WTC11 (cell line): ENCODE measurements at regions not wholly inside any gene's neighbourhood (a gene's known extent, or its start where the extent isn't known, plus 50 kb on each side); places are given as distances from the start of the nearest gene placed in this dataset.

Experiments
- ATF2 ChIP-seq: sonication (generic); formaldehyde crosslinking; IDR thresholded peaks from 2 replicates; pipeline ENCODE4 v1.8.1; 2022; ENCODE audit warnings: low read depth, missing genetic modification reagents, borderline replicate concordance
- ATF3 ChIP-seq: sonication (generic); formaldehyde crosslinking; conservative IDR thresholded peaks from 2 replicates; pipeline ENCODE4 v1.8.1; 2022; ENCODE audit warnings: mild to moderate bottlenecking, missing genetic modification reagents
- CTCF ChIP-seq: fragments of 200-600 bp; IDR thresholded peaks from 2 replicates; pipeline ENCODE4 v1.8.0; 2022; ENCODE audit warnings: antibody characterized with exemption
- ELF4 ChIP-seq: sonication (generic); formaldehyde crosslinking; IDR thresholded peaks from 2 replicates; pipeline ENCODE4 v1.8.1; 2022; ENCODE audit warnings: low read depth, mild to moderate bottlenecking, moderate library complexity, missing genetic modification reagents
- ESRRA ChIP-seq: sonication (generic); formaldehyde crosslinking; IDR thresholded peaks from 2 replicates; pipeline ENCODE4 v1.8.1; 2022; ENCODE audit warnings: mild to moderate bottlenecking, missing genetic modification reagents, borderline replicate concordance
- FOXJ3 ChIP-seq: sonication (generic); formaldehyde crosslinking; IDR thresholded peaks from 2 replicates; pipeline ENCODE4 v1.9.0; 2021; ENCODE audit warnings: missing genetic modification reagents, mild to moderate bottlenecking, borderline replicate concordance
- FOXP4 ChIP-seq: sonication (generic); formaldehyde crosslinking; IDR thresholded peaks from 2 replicates; pipeline ENCODE4 v1.8.0; 2022; ENCODE audit warnings: mild to moderate bottlenecking, missing genetic modification reagents
- GTF2I ChIP-seq: fragments of 250-450 bp; sonication (Bioruptor Pico); conservative IDR thresholded peaks from 2 replicates; pipeline ENCODE4 v1.4.0; 2021; ENCODE audit warnings: mild to moderate bottlenecking
- NFE2L1 ChIP-seq: sonication (generic); formaldehyde crosslinking; IDR thresholded peaks from 2 replicates; pipeline ENCODE4 v1.8.1; 2023; ENCODE audit warnings: missing genetic modification reagents
- SMAD3 ChIP-seq: sonication (generic); formaldehyde crosslinking; IDR thresholded peaks from 2 replicates; pipeline ENCODE4 v1.8.0; 2022; ENCODE audit warnings: missing genetic modification reagents, mild to moderate bottlenecking, borderline replicate concordance
- SP1 ChIP-seq: sonication (generic); formaldehyde crosslinking; conservative IDR thresholded peaks from 2 replicates; pipeline ENCODE4 v1.8.1; 2022; ENCODE audit warnings: missing genetic modification reagents
- ZNF138 ChIP-seq: sonication (generic); formaldehyde crosslinking; conservative IDR thresholded peaks from 2 replicates; pipeline ENCODE4 v1.8.1; 2022; ENCODE audit warnings: mild to moderate bottlenecking, moderate library complexity, missing genetic modification reagents
- TF ChIP-seq, protein P1 (sequence below): sonication (generic); formaldehyde crosslinking; IDR thresholded peaks from 2 replicates; pipeline ENCODE4 v1.8.1; 2022; ENCODE audit warnings: low read depth, mild to moderate bottlenecking, moderate library complexity, missing genetic modification reagents, borderline replicate concordance
- TF ChIP-seq, protein P2 (sequence below): sonication (generic); formaldehyde crosslinking; IDR thresholded peaks from 2 replicates; pipeline ENCODE4 v1.8.1; 2023; ENCODE audit warnings: mild to moderate bottlenecking, moderate library complexity, missing genetic modification reagents

DNA sequence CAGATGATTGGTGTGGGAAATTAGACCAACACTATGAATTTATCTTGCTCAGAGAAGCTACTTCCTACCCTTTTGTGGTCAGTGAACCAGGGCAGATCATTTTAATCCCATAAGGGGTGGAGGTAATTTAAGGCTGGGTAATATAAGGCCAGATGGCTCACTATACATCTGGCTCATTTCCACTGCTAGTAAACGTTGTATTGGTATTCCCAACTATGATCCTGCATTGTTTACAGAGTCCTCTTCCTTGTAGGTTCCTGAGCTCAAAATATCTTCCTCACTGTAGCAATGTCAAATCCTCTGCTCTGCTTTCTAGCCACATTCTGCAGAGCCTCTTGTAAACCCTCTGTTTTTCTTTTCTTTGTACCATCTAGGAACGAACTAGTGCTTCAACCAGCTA, 93.0 kb upstream of the MGAT4C start:
- TF ChIP-seq SP1 (CRISPR knock-in tag) (no peak), CTCF (no peak), FOXP4 (CRISPR knock-in tag) (no peak), ATF2 (CRISPR knock-in tag) (no peak), SMAD3 (CRISPR knock-in tag) (no peak), FOXJ3 (CRISPR knock-in tag) (no peak), ELF4 (CRISPR knock-in tag) (no peak), ATF3 (no peak), ESRRA (CRISPR knock-in tag) (no peak), GTF2I (no peak), NFE2L1 (CRISPR knock-in tag) (no peak), ZNF138 (CRISPR knock-in tag) (no peak)
- TF ChIP-seq, protein P1, sequence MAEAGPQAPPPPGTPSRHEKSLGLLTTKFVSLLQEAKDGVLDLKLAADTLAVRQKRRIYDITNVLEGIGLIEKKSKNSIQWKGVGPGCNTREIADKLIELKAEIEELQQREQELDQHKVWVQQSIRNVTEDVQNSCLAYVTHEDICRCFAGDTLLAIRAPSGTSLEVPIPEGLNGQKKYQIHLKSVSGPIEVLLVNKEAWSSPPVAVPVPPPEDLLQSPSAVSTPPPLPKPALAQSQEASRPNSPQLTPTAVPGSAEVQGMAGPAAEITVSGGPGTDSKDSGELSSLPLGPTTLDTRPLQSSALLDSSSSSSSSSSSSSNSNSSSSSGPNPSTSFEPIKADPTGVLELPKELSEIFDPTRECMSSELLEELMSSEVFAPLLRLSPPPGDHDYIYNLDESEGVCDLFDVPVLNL (CRISPR knock-in tag), result no peak
- TF ChIP-seq, protein P2, sequence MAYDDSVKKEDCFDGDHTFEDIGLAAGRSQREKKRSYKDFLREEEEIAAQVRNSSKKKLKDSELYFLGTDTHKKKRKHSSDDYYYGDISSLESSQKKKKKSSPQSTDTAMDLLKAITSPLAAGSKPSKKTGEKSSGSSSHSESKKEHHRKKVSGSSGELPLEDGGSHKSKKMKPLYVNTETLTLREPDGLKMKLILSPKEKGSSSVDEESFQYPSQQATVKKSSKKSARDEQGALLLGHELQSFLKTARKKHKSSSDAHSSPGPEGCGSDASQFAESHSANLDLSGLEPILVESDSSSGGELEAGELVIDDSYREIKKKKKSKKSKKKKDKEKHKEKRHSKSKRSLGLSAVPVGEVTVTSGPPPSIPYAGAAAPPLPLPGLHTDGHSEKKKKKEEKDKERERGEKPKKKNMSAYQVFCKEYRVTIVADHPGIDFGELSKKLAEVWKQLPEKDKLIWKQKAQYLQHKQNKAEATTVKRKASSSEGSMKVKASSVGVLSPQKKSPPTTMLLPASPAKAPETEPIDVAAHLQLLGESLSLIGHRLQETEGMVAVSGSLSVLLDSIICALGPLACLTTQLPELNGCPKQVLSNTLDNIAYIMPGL, result no peak
